ENCODE measurements at regions not wholly inside any gene's neighbourhood (a gene's known extent, or its start where the extent isn't known, plus 50 kb on each side); places are given as distances from the start of the nearest gene placed in this dataset.

GRCh38 chr2:235235977-235236767, 257.7 kb upstream of the AGAP1 start:
- no peak for DNase-seq
- Histone ChIP-seq H3K27me3 (ENCODE audit: control insufficient read depth, insufficient read depth, low read length) (no peaks in the 10 kb centered on the region), H3K9me3 (ENCODE audit: control insufficient read depth in 2 of 3, insufficient read depth in 1 of 3, low read length in 3 of 3) (no peaks in the 10 kb centered on the region), H3K4me1 (ENCODE audit: control insufficient read depth in 2 of 3, insufficient read depth in 2 of 3, low read depth in 1 of 3, low read length in 3 of 3) (peaks cover 0 to under 1% (median under 1%) of the 10 kb centered on the region in 3 donors), H3K4me3 (ENCODE audit: low read length in 3 of 3) (no peak overlapping the region), H3K9ac (ENCODE audit: low read length in 3 of 3) (no peak overlapping the region), H3K27ac (ENCODE audit: low read depth in 2 of 2, low read length in 2 of 2) (no peak overlapping the region), H3K36me3 (ENCODE audit: control insufficient read depth in 2 of 3, insufficient read depth in 3 of 3, low read length in 3 of 3) (no peaks in the 10 kb centered on the region)
- intact Hi-C loops (cut with DNase I): no loop called here
- TF ChIP-seq CTCF (IDR thresholded peaks at IDR 0.05; ENCODE audit: borderline replicate concordance, extremely low read depth, insufficient read depth): no peak
- FAIRE-seq: no peak

GRCh38 chr2:235238537-235238936, 255.3 kb upstream of the AGAP1 start:
- no peak overlapping the region for H3K9ac ChIP-seq (ENCODE audit: low read length in 3 of 3)
- H3K27me3 ChIP-seq (ENCODE audit: control insufficient read depth, insufficient read depth, low read length): no peaks in the 10 kb centered on the region
- H3K9me3 ChIP-seq (ENCODE audit: control insufficient read depth in 2 of 3, insufficient read depth in 1 of 3, low read length in 3 of 3): no peaks in the 10 kb centered on the region
- intact Hi-C loops (cut with DNase I): no loop called here
- no peak for TF ChIP-seq CTCF (IDR thresholded peaks at IDR 0.05; ENCODE audit: borderline replicate concordance, extremely low read depth, insufficient read depth)
- DNase-seq (peak in 2 of 5 donors; percentile 34 to 71), FAIRE-seq (no peak)
- H3K27ac ChIP-seq (ENCODE audit: low read depth in 2 of 2, low read length in 2 of 2): no peak overlapping the region
- no peaks in the 10 kb centered on the region for H3K36me3 ChIP-seq (ENCODE audit: control insufficient read depth in 2 of 3, insufficient read depth in 3 of 3, low read length in 3 of 3)
- H3K4me1 ChIP-seq (ENCODE audit: control insufficient read depth in 2 of 3, insufficient read depth in 2 of 3, low read depth in 1 of 3, low read length in 3 of 3): no peaks in the 10 kb centered on the region
- H3K4me3 ChIP-seq (ENCODE audit: low read length in 3 of 3): no peak overlapping the region

- H3K9ac ChIP-seq (ENCODE audit: low read length in 3 of 3): no peak overlapping the region
- no peaks in the 10 kb centered on the region for H3K27me3 ChIP-seq (ENCODE audit: control insufficient read depth, insufficient read depth, low read length)
- no peak for TF ChIP-seq CTCF (IDR thresholded peaks at IDR 0.05; ENCODE audit: borderline replicate concordance, extremely low read depth, insufficient read depth)
- FAIRE-seq: no peak
- intact Hi-C loops (cut with DNase I): no loop called here
- no peaks in the 10 kb centered on the region for H3K36me3 ChIP-seq (ENCODE audit: control insufficient read depth in 2 of 3, insufficient read depth in 3 of 3, low read length in 3 of 3)
- no peaks in the 10 kb centered on the region for H3K4me1 ChIP-seq (ENCODE audit: control insufficient read depth in 2 of 3, insufficient read depth in 2 of 3, low read depth in 1 of 3, low read length in 3 of 3)
- DNase-seq: no peak
- H3K9me3 ChIP-seq (ENCODE audit: control insufficient read depth in 2 of 3, insufficient read depth in 1 of 3, low read length in 3 of 3): no peaks in the 10 kb centered on the region
- H3K27ac ChIP-seq (ENCODE audit: low read depth in 2 of 2, low read length in 2 of 2): no peak overlapping the region
- H3K4me3 ChIP-seq (ENCODE audit: low read length in 3 of 3): no peak overlapping the region
Observed at GRCh38 chr2:235240574-235240973, 253.3 kb upstream of the AGAP1 start.
